IMR-90 (cell line): ENCODE measurements at regions not wholly inside any gene's neighbourhood (a gene's known extent, or its start where the extent isn't known, plus 50 kb on each side); places are given as distances from the start of the nearest gene placed in this dataset.

Source experiments
- ATAC-seq: fragments of 200-7000 bp; cut with Tn5 transposase; 2 replicates; pipeline ENCODE4 v1.9.1; 2020; ENCODE audit warnings: low read depth, mild to moderate bottlenecking, moderate library complexity
- BruUV-seq: library from RNA; stranded (reverse); fragments of 400-500 nt; replicated peaks from 2 replicates; lab custom pipeline; 2021; lab: Mats Ljungman, UMichigan
- CTCF ChIA-PET: fragments of 300-600 bp; formaldehyde crosslinking; extraction: SDS; loops from one replicate; lab custom pipeline; 2021; ENCODE audit warnings: antibody characterized with exemption; lab: Yijun Ruan, JAX
- POLR2A ChIA-PET: fragments of 300-600 bp; sonication (Branson Sonifier 250); formaldehyde crosslinking; loops from one replicate; lab custom pipeline; 2022; ENCODE audit warnings: antibody characterized with exemption; ENCODE audit not compliant: unreplicated experiment; lab: Charles Lee
- DNase-seq: peaks from one replicate; pipeline ENCODE4 v3.0.0; 2013
- H2AFZ ChIP-seq: replicated peaks from 2 replicates; pipeline ENCODE3; 2013; ENCODE audit warnings: low read length, mild to moderate bottlenecking; ENCODE audit not compliant: poor library complexity
- H2AK5ac ChIP-seq: 2 replicates; pipeline ENCODE4 v1.6.1; 2013; ENCODE audit warnings: low read depth, low read length, inconsistent platforms
- H2AK9ac ChIP-seq: replicated peaks from 2 replicates; pipeline ENCODE3; 2013; ENCODE audit warnings: mild to moderate bottlenecking, low read depth, low read length, moderate library complexity; ENCODE audit not compliant: poor library complexity
- H2BK120ac ChIP-seq: 2 replicates; pipeline ENCODE4 v1.6.1; 2013; ENCODE audit warnings: low read depth, low read length, inconsistent platforms
- H2BK15ac ChIP-seq: 3 replicates; pipeline ENCODE4 v1.6.1; 2013; ENCODE audit warnings: low read depth, low read length, inconsistent platforms
- H2BK20ac ChIP-seq: 2 replicates; pipeline ENCODE4 v1.6.1; 2013; ENCODE audit warnings: low read depth, mild to moderate bottlenecking, inconsistent platforms, low read length, moderate library complexity
- H2BK5ac ChIP-seq: 2 replicates; pipeline ENCODE4 v1.6.1; 2013; ENCODE audit warnings: mild to moderate bottlenecking, low read depth, low read length, inconsistent platforms; ENCODE audit not compliant: poor library complexity, severe bottlenecking
- H3K14ac ChIP-seq: replicated peaks from 2 replicates; pipeline ENCODE4 v1.6.1; 2013; ENCODE audit warnings: low read depth, low read length, inconsistent platforms
- H3K18ac ChIP-seq: 2 replicates; pipeline ENCODE4 v1.6.1; 2013; ENCODE audit warnings: low read depth, low read length, control low read depth
- H3K23ac ChIP-seq: 2 replicates; pipeline ENCODE4 v1.6.1; 2013; ENCODE audit warnings: low read depth, low read length, inconsistent platforms
- H3K27ac ChIP-seq: 2 replicates; pipeline ENCODE4 v1.5.1; 2013; ENCODE audit warnings: mild to moderate bottlenecking, control low read depth, low read length; ENCODE audit not compliant: insufficient read depth
- H3K27me3 ChIP-seq: 2 replicates; pipeline ENCODE4 v1.6.1; 2013; ENCODE audit warnings: low read length; ENCODE audit not compliant: control insufficient read depth, insufficient read depth
- H3K36me3 ChIP-seq: 2 replicates; pipeline ENCODE4 v1.6.1; 2013; ENCODE audit warnings: low read length, mixed read lengths; ENCODE audit not compliant: control insufficient read depth, insufficient read depth
- H3K4ac ChIP-seq: 2 replicates; pipeline ENCODE4 v1.6.1; 2013; ENCODE audit warnings: low read depth, low read length, inconsistent platforms
- H3K4me1 ChIP-seq: 2 replicates; pipeline ENCODE4 v1.6.1; 2013; ENCODE audit warnings: low read length, mixed read lengths; ENCODE audit not compliant: control insufficient read depth, insufficient read depth
- H3K4me2 ChIP-seq: 2 replicates; pipeline ENCODE4 v1.6.1; 2013; ENCODE audit warnings: low read depth, mild to moderate bottlenecking, control low read depth, low read length, moderate library complexity
- H3K4me3 ChIP-seq: 2 replicates; pipeline ENCODE4 v1.5.1; 2013; ENCODE audit warnings: low read depth, mild to moderate bottlenecking, control low read depth, low read length, moderate library complexity; ENCODE audit not compliant: insufficient read depth
- H3K56ac ChIP-seq: 2 replicates; pipeline ENCODE4 v1.6.1; 2013; ENCODE audit warnings: low read length, inconsistent platforms; ENCODE audit not compliant: insufficient read depth; ENCODE audit errors: extremely low read depth
- H3K79me1 ChIP-seq, 2 experiments: 2 replicates each; pipeline ENCODE4 v1.6.1; 2013; ENCODE audit warnings: low read length in 2 of 2, inconsistent platforms in 1 of 2, low read depth in 1 of 2
- H3K9ac ChIP-seq: 2 replicates; pipeline ENCODE4 v1.6.1; 2013; ENCODE audit warnings: low read depth, low read length, control low read depth
- H3K9me1 ChIP-seq: 2 replicates; pipeline ENCODE4 v1.6.1; 2013; ENCODE audit warnings: low read length, inconsistent platforms; ENCODE audit not compliant: insufficient read depth
- H3K9me3 ChIP-seq: 2 replicates; pipeline ENCODE4 v1.6.1; 2013; ENCODE audit warnings: low read length; ENCODE audit not compliant: control insufficient read depth, insufficient read depth
- H4K20me1 ChIP-seq: 2 replicates; pipeline ENCODE4 v1.6.1; 2013; ENCODE audit warnings: low read length, inconsistent platforms; ENCODE audit not compliant: insufficient read depth
- H4K5ac ChIP-seq: 2 replicates; pipeline ENCODE4 v1.6.1; 2013; ENCODE audit warnings: mild to moderate bottlenecking, low read depth, low read length, control low read depth
- H4K8ac ChIP-seq, 2 experiments: 2 replicates each; pipeline ENCODE4 v1.6.1; 2013; ENCODE audit warnings: low read depth in 2 of 2, low read length in 2 of 2, control low read depth in 1 of 2, inconsistent platforms in 1 of 2
- H4K91ac ChIP-seq: 2 replicates; pipeline ENCODE4 v1.6.1; 2013; ENCODE audit warnings: low read depth, low read length, inconsistent platforms; ENCODE audit not compliant: insufficient read depth
- BHLHE40 ChIP-seq: fragments of 150-350 bp; IDR thresholded peaks from 2 replicates; pipeline ENCODE4 v1.6.1; 2016; ENCODE audit warnings: mild to moderate bottlenecking, low read depth, low read length
- CEBPB ChIP-seq: IDR thresholded peaks from 2 replicates; pipeline ENCODE4 v1.6.1; 2012; ENCODE audit warnings: low read depth, low read length, improper control_type of control experiment
- CHD1 ChIP-seq: IDR thresholded peaks from 2 replicates; pipeline ENCODE4 v1.6.1; 2012; ENCODE audit warnings: low read depth, low read length, improper control_type of control experiment
- CTCF ChIP-seq: conservative IDR thresholded peaks from 2 replicates; pipeline ENCODE4 v1.5.1; 2012; ENCODE audit warnings: mild to moderate bottlenecking, low read depth, low read length, improper control_type of control experiment
- ELK1 ChIP-seq: fragments of 150-350 bp; IDR thresholded peaks from 2 replicates; pipeline ENCODE4 v1.6.1; 2016; ENCODE audit warnings: low read depth, mild to moderate bottlenecking, low read length, moderate library complexity, borderline replicate concordance
- FOS ChIP-seq: fragments of 150-350 bp; IDR thresholded peaks from 2 replicates; pipeline ENCODE4 v1.6.1; 2016; ENCODE audit warnings: low read depth, low read length
- MAFK ChIP-seq: IDR thresholded peaks from 2 replicates; pipeline ENCODE4 v1.6.1; 2012; ENCODE audit warnings: low read depth, low read length, improper control_type of control experiment
- MAZ ChIP-seq: IDR thresholded peaks from 2 replicates; pipeline ENCODE4 v1.6.1; 2012; ENCODE audit warnings: low read depth, mild to moderate bottlenecking, low read length, improper control_type of control experiment, moderate library complexity, borderline replicate concordance
- MXI1 ChIP-seq: IDR thresholded peaks from 2 replicates; pipeline ENCODE4 v1.6.1; 2012; ENCODE audit warnings: low read depth, mild to moderate bottlenecking, low read length, moderate library complexity, borderline replicate concordance
- NFE2L2 ChIP-seq: fragments of 150-350 bp; IDR thresholded peaks from 2 replicates; pipeline ENCODE4 v1.6.1; 2016; ENCODE audit warnings: low read depth, mild to moderate bottlenecking, low read length
- POLR2A ChIP-seq: IDR thresholded peaks from 2 replicates; pipeline ENCODE4 v1.6.1; 2012; ENCODE audit warnings: mild to moderate bottlenecking, low read depth, low read length
- RAD21 ChIP-seq: IDR thresholded peaks from 2 replicates; pipeline ENCODE4 v1.6.1; 2012; ENCODE audit warnings: low read length, improper control_type of control experiment
- RCOR1 ChIP-seq: IDR thresholded peaks from 2 replicates; pipeline ENCODE4 v1.6.1; 2012; ENCODE audit warnings: mild to moderate bottlenecking, low read length, improper control_type of control experiment; ENCODE audit not compliant: insufficient replicate concordance
- RFX5 ChIP-seq: IDR thresholded peaks from 2 replicates; pipeline ENCODE4 v1.8.0; 2012; ENCODE audit warnings: low read depth, mild to moderate bottlenecking, low read length, moderate library complexity
- SMC3 ChIP-seq: fragments of 150-350 bp; IDR thresholded peaks from 2 replicates; pipeline ENCODE4 v1.6.1; 2016; ENCODE audit warnings: low read depth, mild to moderate bottlenecking, antibody characterized with exemption, low read length, moderate library complexity
- USF2 ChIP-seq: fragments of 150-350 bp; IDR thresholded peaks from 2 replicates; pipeline ENCODE4 v1.6.1; 2017; ENCODE audit warnings: mild to moderate bottlenecking, antibody characterized with exemption, low read length, low read depth
- WGBS, 2 experiments: methylation state at CpG; one replicate each; pipeline versions ENCODE4 v1.1.5 to v1.1.7; 2013; ENCODE audit warnings: missing lambda C conversion rate in 2 of 2; ENCODE audit not compliant: insufficient read length in 1 of 2; ENCODE audit errors: extremely low coverage in 2 of 2; 5-methylcytosine and 5-hydroxymethylcytosine counted together
- dilution Hi-C: fragments of 300-500 bp; cut with HindIII; formaldehyde crosslinking; loops from one replicate; pipeline ENCODE4 v1.14.3; 2018; ENCODE audit warnings: low sequenced_read_pairs; ENCODE audit not compliant: unreplicated experiment
- in situ Hi-C: fragments of 300-500 bp; cut with MboI; formaldehyde crosslinking; loops from 3 replicates; pipeline ENCODE4 v1.14.3; 2019; ENCODE audit warnings: low sequenced_read_pairs, inconsistent platforms, mixed read lengths
- intact Hi-C: fragments of 100-400 bp; cut with micrococcal nuclease; formaldehyde crosslinking; loops from 2 replicates; pipeline ENCODE4 v1.10.0; 2022

DNA sequence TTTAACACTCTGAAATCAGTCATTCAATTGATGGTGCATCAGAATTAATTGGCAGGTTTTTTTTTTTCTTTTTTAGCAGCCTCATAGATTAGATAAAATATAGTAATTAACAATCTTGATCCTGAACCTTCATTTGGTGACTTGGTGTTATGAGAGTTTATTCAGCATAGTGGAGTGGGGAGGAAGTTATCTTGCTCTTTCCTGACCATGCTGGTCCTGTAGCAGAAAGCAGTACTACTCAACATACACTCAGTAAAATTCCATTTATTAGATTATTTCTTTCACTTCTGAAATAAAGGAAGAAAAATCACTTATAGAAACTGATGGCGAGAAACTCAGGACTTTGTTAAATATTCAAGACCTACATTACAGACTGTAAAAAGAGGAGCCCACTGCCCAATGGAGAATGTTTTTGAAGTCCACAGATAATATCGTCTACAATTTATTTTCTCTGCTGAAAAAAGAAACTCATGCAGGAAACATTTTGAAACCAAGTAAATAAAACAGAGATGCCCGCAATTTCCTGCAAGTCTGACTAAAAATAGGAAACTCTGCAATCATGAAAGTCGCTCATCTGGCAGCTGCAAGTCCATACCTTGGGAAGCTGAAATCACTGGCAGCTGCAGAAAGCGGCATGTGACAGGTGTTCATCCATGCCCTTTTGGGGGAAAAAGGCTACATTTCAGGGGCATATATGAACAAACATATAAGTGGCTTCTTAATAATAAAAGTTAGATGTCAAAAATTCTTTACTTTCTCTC, 233.2 kb upstream of the RFX3 start:
- Histone ChIP-seq H3K27me3 (no peaks in the 10 kb centered on the region), H2BK120ac (no peak overlapping the region), H3K4ac (no peak overlapping the region), H2AK5ac (no peak overlapping the region), H3K79me1 (no peaks in the 10 kb centered on the region), H3K4me2 (no peak overlapping the region), H4K20me1 (no peaks in the 10 kb centered on the region), H3K9ac (no peak overlapping the region), H3K27ac (no peak overlapping the region), H3K18ac (no peak overlapping the region), H2BK20ac (no peak overlapping the region), H4K8ac (no peak overlapping the region), H3K56ac (no peak overlapping the region), H3K36me3 (no peaks in the 10 kb centered on the region), H3K9me3 (no peaks in the 10 kb centered on the region), H2BK5ac (no peak overlapping the region), H4K5ac (no peak overlapping the region), H2AFZ (no peak overlapping the region), H2BK15ac (no peak overlapping the region), H3K9me1 (no peaks in the 10 kb centered on the region), H2AK9ac (no peak overlapping the region), H3K14ac (no peak overlapping the region), H3K23ac (no peak overlapping the region), H3K4me3 (no peak overlapping the region), H4K91ac (no peak overlapping the region), H3K4me1 (peaks cover 3% of the 10 kb centered on the region; the same call in 1 of the 2 replicates)
- WGBS, 2 experiments = 40% methylated on average over 1 of the region's 5 CpGs; no CpG with 5 or more reads in 1 of the 2 experiments
- no TSS peak for BruUV-seq
- dilution Hi-C loops = no loop called here
- TF ChIP-seq CEBPB (no peak), CHD1 (no peak), RFX5 (no peak), SMC3 (no peak), POLR2A (no peak), MAFK (no peak), ELK1 (no peak), FOS (no peak), CTCF (no peak), RCOR1 (no peak), RAD21 (no peak), NFE2L2 (no peak), BHLHE40 (no peak), MAZ (no peak), MXI1 (no peak), USF2 (no peak)
- ChIA-PET POLR2A (no interaction called here), CTCF (interaction anchor here (0.6 kb wide), 2 partner anchors 15 to 25 kb away, joined by 3 to 7 read pairs; no protein-coding TSS in a partner anchor)
- intact Hi-C loops = no loop called here
- ATAC-seq (no peak; the same call in 1 of the 2 replicates), DNase-seq (peak; percentile 37)
- in situ Hi-C loops = no loop called here
